Epidermal melanocyte (primary cell): ENCODE measurements at regions not wholly inside any gene's neighbourhood (a gene's known extent, or its start where the extent isn't known, plus 50 kb on each side); places are given as distances from the start of the nearest gene placed in this dataset.

ENCODE experiments used
- DNase-seq: peaks from one replicate; pipeline ENCODE4 v3.0.0; 2011; ENCODE audit warnings: low spot score; ENCODE audit not compliant: insufficient read length

- DNase-seq, result no peak
Observed at GRCh38 chr3:104956620-104957345, 409.9 kb upstream of the ALCAM start.

GRCh38 chr3:104960579-104960978 is 406.1 kb upstream of the ALCAM start:
- no peak for DNase-seq

DNA sequence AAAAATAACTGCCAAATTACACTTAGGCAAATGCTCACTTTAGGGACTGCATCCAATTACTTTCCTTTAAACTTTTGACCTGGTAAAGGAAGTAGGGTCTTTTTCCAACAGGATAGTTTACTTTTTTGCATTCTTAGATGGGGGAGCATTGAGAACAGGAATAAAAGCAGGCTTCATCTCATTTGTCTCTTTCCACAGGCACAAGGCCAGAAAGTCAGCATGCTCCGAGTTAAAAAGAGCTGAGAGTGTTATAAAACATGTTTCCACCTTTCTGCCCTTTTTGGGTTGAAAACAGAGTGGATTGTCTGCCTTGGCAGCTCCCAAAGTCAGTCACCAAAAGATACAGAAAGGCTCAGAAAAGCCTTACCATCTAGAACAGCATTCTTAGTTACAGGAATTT is 404.9 kb upstream of the ALCAM start:
- no peak for DNase-seq

DNA sequence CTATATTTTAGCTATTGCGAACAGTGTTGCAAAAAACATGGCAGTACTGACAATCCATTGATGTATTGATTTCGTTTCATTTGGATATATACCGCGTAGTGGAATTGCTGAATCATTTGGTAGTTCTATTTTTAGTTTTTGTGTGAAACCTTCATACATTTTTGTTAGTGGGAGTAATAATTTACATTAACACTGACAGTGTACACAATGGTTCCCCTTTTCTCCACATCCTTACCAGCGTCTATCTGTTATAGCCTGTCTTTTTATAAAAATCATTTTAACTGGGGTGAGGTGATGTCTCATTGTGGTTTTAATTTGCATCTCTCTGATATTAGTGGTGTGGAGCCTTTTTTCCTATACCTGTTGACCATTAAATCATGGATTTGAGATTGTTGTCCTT is 392.4 kb upstream of the ALCAM start:
- DNase-seq, result no peak

DNA sequence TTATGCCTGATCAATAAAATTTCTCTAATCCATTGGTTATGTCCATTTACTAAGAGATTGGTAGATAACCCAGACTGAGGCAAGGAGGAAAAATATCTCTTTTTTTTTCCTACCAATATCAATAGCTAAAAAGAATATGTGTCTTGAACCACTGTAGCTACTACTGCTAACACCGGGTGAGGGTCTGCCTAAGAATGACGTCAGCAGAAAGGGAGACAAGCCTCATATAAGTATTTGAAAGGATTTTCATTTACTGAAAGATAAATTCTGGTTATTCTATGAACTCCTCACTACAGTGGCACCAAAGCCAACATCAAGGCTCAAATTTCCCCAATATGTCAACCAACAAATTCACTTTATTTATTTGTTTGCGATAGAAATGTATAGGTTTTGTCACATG is 389.0 kb upstream of the ALCAM start:
- no peak for DNase-seq

- no peak for DNase-seq
Observed at GRCh38 chr3:104982130-104982529, 384.6 kb upstream of the ALCAM start.

GRCh38 chr3:104987859-104988258 is 378.9 kb upstream of the ALCAM start:
- no peak for DNase-seq

- no peak for DNase-seq
Observed at GRCh38 chr3:104988496-104988895, 378.2 kb upstream of the ALCAM start.

GRCh38 chr3:104989878-104990277 is 376.8 kb upstream of the ALCAM start:
- DNase-seq, result no peak

DNA sequence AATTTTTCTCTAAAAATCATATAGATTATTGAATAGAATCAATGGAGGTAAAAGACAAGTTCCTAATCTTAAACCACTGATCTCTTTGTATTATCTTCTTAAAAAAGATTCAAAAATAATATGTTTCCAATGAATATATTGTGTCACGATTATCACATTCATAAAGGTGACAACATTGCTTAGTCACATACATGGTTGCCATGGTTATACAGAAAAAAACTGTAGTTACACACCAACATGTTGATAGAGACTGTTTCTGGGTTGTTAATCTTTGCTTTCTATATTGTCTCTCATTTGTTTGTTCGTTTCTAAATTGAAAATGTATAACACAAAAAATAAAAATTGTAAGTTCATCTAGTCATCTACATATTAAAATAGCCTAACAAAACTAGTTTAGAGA is 376.0 kb upstream of the ALCAM start:
- no peak for DNase-seq

- DNase-seq, result no peak
Observed at GRCh38 chr3:104992676-104993075, 374.0 kb upstream of the ALCAM start.

DNA sequence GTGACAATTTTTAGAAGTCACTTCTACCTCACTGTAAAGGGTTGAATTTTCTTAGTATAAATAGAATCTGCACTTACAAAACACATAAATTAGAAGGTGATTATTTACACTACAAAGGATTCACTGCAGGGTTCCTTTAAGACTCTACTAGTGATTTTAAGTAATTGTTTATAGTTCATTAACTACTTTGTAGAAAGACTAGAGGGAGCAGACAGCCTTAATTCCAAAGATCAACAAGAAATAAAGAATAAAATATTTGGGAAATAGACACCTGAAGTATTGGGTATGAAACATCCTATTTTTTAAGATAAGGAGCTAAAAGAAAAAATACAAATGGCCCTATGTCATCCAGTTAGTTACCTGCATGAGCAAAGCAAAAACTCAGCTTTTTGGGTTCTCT is 360.5 kb upstream of the ALCAM start:
- DNase-seq, result no peak

- no peak for DNase-seq
Observed at GRCh38 chr3:105013657-105014056, 353.1 kb upstream of the ALCAM start.

DNA sequence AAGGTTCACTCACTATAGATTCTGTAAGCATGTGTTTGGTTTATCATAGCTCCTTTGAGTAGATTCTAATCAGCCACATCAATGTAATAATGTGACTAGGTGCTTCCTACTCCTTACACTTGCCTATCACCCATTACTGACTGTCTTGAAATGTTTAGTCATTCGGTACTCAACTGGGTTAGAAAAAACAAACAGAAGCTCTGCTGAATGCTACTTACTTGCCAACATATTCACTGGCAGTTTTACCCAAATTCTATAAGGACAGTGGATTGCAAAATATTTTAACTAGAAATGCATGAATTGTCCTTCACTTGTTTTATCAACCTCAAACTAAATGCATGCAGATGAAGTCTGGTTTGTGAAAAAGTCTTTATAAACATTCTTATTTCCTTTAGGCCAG is 352.1 kb upstream of the ALCAM start:
- DNase-seq, result no peak

GRCh38 chr3:105022813-105023212 is 343.9 kb upstream of the ALCAM start:
- no peak for DNase-seq

DNA sequence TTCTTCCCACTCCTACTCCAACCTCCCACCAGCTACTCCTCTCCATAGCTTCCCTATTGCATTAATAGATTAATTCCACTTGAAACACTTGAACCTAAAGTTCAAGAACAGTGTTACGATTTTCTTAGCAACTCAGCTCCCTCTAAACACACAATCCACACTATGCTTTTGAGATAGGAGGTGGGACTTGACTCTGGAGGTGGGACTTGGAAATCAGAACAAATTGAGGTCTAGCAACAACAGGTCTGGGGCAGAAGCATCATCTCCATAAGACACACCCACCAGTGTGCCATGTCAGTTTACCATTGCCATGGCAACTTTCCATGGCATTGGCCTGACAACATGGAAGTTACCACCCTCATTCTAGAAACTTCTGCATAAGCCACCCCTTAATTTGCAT is 336.5 kb upstream of the ALCAM start:
- no peak for DNase-seq

DNA sequence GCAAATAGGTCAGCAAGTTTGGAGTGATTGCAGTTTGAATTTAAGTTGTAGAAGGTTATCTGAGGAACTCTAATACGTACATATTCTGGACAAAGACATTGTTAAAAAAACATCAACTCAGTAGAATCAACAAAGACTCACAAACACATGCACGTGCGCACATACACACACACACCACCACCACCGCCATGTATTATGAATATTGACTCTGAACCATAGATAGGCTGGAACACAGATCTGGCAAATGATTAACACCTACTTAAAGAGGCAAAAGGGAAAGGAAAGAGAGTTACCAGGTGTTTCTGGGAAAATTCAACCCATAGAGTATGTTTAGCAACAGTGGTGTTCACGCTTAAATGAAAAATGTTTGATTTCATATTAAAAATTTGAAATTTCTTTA is 334.2 kb upstream of the ALCAM start:
- no peak for DNase-seq

DNA sequence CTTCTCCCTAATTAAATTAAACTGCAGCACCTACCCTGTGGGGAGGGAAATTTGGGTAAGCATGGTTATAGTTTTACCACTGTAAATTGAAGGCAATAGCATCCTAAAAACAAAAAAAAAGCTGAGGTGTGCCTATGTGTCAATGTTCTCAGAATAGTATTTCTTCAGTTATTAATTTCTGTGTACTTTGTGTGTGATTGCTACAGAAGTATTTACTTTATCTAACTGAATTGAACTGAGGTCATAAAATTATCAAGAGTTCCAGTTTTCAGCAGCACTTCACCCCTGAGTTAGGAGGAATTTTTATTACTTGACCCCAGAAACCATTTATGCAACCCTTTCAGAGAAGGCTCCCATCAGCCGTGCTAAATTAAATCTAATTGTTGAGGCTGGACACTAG is 333.6 kb upstream of the ALCAM start:
- DNase-seq, result no peak

DNA sequence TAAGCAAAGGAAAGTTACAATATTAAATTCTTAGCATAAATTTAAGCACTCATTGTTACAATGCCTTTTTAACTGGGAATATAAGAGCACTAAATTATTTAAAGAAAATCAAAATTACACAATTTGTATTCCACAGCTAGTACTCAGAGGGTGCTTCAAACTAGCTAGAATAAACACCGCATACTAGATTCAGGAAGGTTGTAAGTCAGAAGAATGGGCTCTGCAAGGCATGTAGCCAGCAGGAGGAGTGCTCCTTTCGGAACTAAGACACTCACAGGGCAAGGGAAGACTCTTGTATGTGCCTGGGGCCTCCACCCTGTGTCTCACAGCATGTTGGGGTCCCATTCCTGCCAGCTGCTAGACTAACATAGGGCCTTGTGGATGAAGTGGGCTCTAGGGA is 327.7 kb upstream of the ALCAM start:
- no peak for DNase-seq

- DNase-seq, result no peak
Observed at GRCh38 chr3:105040026-105040622, 326.6 kb upstream of the ALCAM start.

DNA sequence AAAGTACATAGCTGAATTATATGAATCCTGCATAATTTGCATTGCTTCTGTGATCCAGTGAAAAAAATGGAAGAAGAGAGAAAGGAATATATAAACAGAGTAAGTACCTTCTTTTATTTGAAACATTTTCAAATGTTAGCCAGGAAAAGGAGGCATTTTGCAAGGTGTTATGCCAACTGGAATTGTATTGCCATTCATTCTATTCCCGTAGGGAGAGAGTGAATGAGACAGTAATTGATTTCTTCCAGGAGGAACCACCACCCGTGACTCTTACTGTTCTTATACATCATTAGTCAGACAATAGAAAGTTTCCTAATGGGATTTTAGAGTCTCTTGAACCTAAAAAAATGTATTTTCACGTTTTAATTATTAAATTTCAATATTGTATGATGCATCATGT is 324.1 kb upstream of the ALCAM start:
- no peak for DNase-seq

GRCh38 chr3:105051111-105051510 is 315.6 kb upstream of the ALCAM start:
- no peak for DNase-seq

DNA sequence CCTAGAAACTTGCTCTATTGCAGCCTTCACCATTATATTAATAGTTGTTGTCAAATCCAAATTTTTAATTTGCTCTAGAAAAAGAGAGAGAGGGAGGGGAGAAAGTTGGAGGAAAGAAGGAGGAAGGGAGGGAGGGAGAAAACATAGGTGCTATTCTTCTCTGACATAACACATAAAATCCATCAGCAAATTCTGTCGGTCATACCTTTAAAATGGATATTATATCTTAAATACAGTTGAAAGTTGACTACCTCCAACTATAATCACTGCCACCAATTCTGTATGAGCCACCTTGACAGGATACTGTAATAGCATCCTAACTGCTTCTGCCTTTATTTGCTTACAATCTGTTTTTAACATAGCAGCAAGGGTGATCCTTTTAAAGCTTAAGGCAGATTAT is 314.7 kb upstream of the ALCAM start:
- no peak for DNase-seq

GRCh38 chr3:105062853-105063252 is 303.9 kb upstream of the ALCAM start:
- DNase-seq, result no peak
